Progenitor cell of endocrine pancreas (in vitro differentiated cells): ENCODE measurements at regions not wholly inside any gene's neighbourhood (a gene's known extent, or its start where the extent isn't known, plus 50 kb on each side); places are given as distances from the start of the nearest gene placed in this dataset.

Source experiments
- DNase-seq: peaks from one replicate; pipeline ENCODE4 v3.0.0; 2021; ENCODE audit warnings: low spot score; ENCODE audit not compliant: unreplicated experiment
- H3K27ac Mint-ChIP-seq: 2 replicates; pipeline ENCODE4 v1.8.0; 2021; ENCODE audit warnings: mild to moderate bottlenecking, moderate library complexity, mixed read lengths
- H3K27me3 Mint-ChIP-seq: 2 replicates; pipeline ENCODE4 v1.8.0; 2021; ENCODE audit warnings: mixed read lengths
- H3K36me3 Mint-ChIP-seq: 2 replicates; pipeline ENCODE4 v1.8.0; 2022; ENCODE audit warnings: mixed read lengths; ENCODE audit not compliant: insufficient read depth
- H3K4me1 Mint-ChIP-seq: 2 replicates; pipeline ENCODE4 v1.8.0; 2021; ENCODE audit warnings: low read depth, mixed read lengths
- H3K4me3 Mint-ChIP-seq: 2 replicates; pipeline ENCODE4 v1.8.0; 2021; ENCODE audit warnings: low read depth, mild to moderate bottlenecking, moderate library complexity, mixed read lengths
- H3K9me3 Mint-ChIP-seq: 2 replicates; pipeline ENCODE4 v1.8.0; 2021; ENCODE audit warnings: low read depth, mixed read lengths
- CTCF ChIP-seq: fragments of 200-600 bp; sonication (generic); IDR thresholded peaks from one replicate; pipeline ENCODE4 v1.5.0; 2021; ENCODE audit warnings: antibody characterized with exemption, mild to moderate bottlenecking; ENCODE audit not compliant: unreplicated experiment

DNA sequence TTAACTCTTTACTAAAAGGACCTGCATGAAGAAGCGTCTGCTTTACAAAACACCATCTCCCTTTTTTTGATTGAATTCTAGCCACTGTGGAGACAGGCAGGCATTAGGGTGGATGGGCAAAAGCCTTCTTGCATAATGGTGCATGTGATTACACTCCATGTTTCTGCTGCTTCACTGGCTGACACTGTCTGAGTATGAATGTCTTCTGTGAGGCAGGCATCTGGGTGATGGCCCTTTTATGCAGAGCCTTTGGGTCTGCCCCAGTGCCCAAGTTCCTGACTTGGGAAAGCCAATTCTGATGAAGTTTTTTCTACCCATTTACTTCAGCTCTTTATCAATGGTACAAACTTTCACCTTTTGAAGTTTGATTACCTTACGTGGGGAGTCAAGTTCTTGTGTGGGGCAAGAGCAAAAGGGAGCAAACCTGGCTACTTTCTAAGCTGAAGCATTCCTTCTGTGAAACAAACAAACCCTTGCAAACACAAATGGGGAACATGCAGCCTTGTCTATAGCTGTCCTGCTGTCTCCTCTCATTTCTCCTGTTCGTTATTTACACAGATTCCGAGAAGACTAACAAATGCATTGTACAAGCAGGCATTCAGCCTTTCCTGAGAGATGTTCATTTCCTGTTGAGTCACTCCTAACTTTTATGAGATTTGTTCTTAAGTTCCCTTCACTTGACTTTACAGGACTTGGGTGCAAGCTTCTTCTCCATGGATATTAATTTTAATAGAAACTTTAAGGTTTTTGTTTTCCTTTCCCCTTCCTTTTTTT lies 301.9 kb downstream of the TLL1 start:
- no peak overlapping the region for H3K27ac Mint-ChIP-seq
- peaks cover 4% of the 10 kb centered on the region for H3K4me1 Mint-ChIP-seq
- H3K4me3 Mint-ChIP-seq, result no peak overlapping the region
- no peak for TF ChIP-seq CTCF
- H3K9me3 Mint-ChIP-seq, result peaks cover 5% of the 10 kb centered on the region
- no peaks in the 10 kb centered on the region for H3K36me3 Mint-ChIP-seq
- no peaks in the 10 kb centered on the region for H3K27me3 Mint-ChIP-seq
- DNase-seq, result no peak

GRCh38 chr4:166182145-166182544 lies 309.1 kb downstream of the TLL1 start:
- no peaks in the 10 kb centered on the region for H3K36me3 Mint-ChIP-seq
- no peak for TF ChIP-seq CTCF
- no peak for DNase-seq
- H3K4me3 Mint-ChIP-seq, result no peak overlapping the region
- no peak overlapping the region for H3K27ac Mint-ChIP-seq
- no peaks in the 10 kb centered on the region for H3K4me1 Mint-ChIP-seq
- H3K27me3 Mint-ChIP-seq, result no peaks in the 10 kb centered on the region
- no peaks in the 10 kb centered on the region for H3K9me3 Mint-ChIP-seq

DNA sequence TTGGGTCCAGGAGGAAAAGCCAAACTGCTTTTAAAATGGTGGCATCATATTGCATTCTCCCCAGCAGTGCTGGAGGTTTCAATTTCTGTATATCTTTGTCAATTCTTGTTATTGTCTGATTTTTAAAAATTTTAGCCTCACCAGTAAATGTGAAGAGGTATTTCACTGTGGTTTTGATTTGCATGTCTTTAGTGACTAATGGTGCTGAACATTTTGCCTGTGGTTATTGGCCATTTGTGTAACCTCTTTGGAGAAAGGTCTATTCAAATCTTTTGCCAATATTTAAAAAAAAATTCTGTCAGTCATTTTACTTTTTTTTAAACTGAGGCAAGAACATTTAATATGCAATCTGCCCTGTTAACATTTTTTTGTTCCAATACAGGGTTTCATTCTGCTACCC lies 322.1 kb downstream of the TLL1 start:
- TF ChIP-seq CTCF, result no peak
- no peak overlapping the region for H3K27ac Mint-ChIP-seq
- H3K9me3 Mint-ChIP-seq, result no peaks in the 10 kb centered on the region
- no peak overlapping the region for H3K4me3 Mint-ChIP-seq
- no peak for DNase-seq
- H3K36me3 Mint-ChIP-seq, result no peaks in the 10 kb centered on the region
- peaks cover 1% of the 10 kb centered on the region for H3K4me1 Mint-ChIP-seq
- no peaks in the 10 kb centered on the region for H3K27me3 Mint-ChIP-seq

- Mint-ChIP-seq H3K27ac (no peak overlapping the region), H3K4me3 (no peak overlapping the region), H3K4me1 (peaks cover 1% of the 10 kb centered on the region), H3K27me3 (no peaks in the 10 kb centered on the region), H3K9me3 (no peaks in the 10 kb centered on the region), H3K36me3 (no peaks in the 10 kb centered on the region)
- DNase-seq, result no peak
- no peak for TF ChIP-seq CTCF
Observed at GRCh38 chr4:166197166-166197565, 324.1 kb downstream of the TLL1 start.

GRCh38 chr4:166198041-166198440 lies 325.0 kb downstream of the TLL1 start:
- no peak for DNase-seq
- TF ChIP-seq CTCF, result no peak
- peak overlapping the region; percentile 60 for H3K4me3 Mint-ChIP-seq
- H3K4me1 Mint-ChIP-seq, result peaks cover 1% of the 10 kb centered on the region
- no peaks in the 10 kb centered on the region for H3K9me3 Mint-ChIP-seq
- no peaks in the 10 kb centered on the region for H3K36me3 Mint-ChIP-seq
- no peak overlapping the region for H3K27ac Mint-ChIP-seq
- H3K27me3 Mint-ChIP-seq, result no peaks in the 10 kb centered on the region
